Esophagus squamous epithelium (tissue), 5 donors: ENCODE measurements at regions not wholly inside any gene's neighbourhood (a gene's known extent, or its start where the extent isn't known, plus 50 kb on each side); places are given as distances from the start of the nearest gene placed in this dataset.

Source experiments
- DNase-seq: peaks from one replicate; lab custom pipeline; 2025; lab: John Stamatoyannopoulos, UW
- H3K27ac ChIP-seq, 4 donors: fragments of 200-600 bp; sonication (generic); one replicate each; pipeline ENCODE4 v1.5.1; 2016 to 2019; ENCODE audit warnings: mild to moderate bottlenecking in 1 of 4
- H3K27me3 ChIP-seq, 4 donors: fragments of 200-600 bp; sonication (generic); 1 replicate in 3 of 4; 2 replicates in 1 of 4; pipeline versions ENCODE4 v1.5.1 to v1.6.0; 2017 to 2021; ENCODE audit warnings: antibody characterized with exemption in 1 of 4
- H3K36me3 ChIP-seq, 3 donors: fragments of 200-600 bp; sonication (generic); one replicate each; pipeline ENCODE4 v1.5.1; 2016 to 2019
- H3K4me1 ChIP-seq, 3 donors: fragments of 200-600 bp; sonication (generic); one replicate each; pipeline ENCODE4 v1.5.1; 2017 to 2019
- H3K4me3 ChIP-seq, 4 donors: fragments of 200-600 bp; sonication (generic); 1 replicate in 3 of 4; 2 replicates in 1 of 4; pipeline ENCODE4 v1.5.1; 2016 to 2019; ENCODE audit warnings: mild to moderate bottlenecking in 2 of 4, moderate library complexity in 1 of 4
- H3K9me3 ChIP-seq, 3 donors: fragments of 200-600 bp; sonication (generic); one replicate each; pipeline ENCODE4 v1.5.1; 2016 to 2019
- CTCF ChIP-seq, 6 experiments: fragments of 450-650 bp in 4 of 6; fragments of 200-600 bp in 2 of 6; sonication (generic) in 2 of 6; IDR thresholded peaks; one replicate each; pipeline ENCODE4 v1.5.1; 2016 to 2019; ENCODE audit warnings: antibody characterized with exemption in 6 of 6, mild to moderate bottlenecking in 4 of 6, moderate library complexity in 4 of 6
- POLR2A ChIP-seq, 4 donors: fragments of 450-650 bp; IDR thresholded peaks; one replicate each; pipeline ENCODE4 v1.6.1; 2017; ENCODE audit warnings: antibody characterized with exemption in 4 of 4, mild to moderate bottlenecking in 4 of 4, moderate library complexity in 3 of 4
- WGBS, 2 donors: methylation state at CpG; one replicate each; pipeline ENCODE4 v1.1.5; 2018; 5-methylcytosine and 5-hydroxymethylcytosine counted together
- intact Hi-C: fragments of 100-400 bp; cut with DNase I; formaldehyde crosslinking; loops from one replicate; pipeline ENCODE4 v1.15.0; 2022
- donor health status: DM: yes; HTN: yes; CAD: no.

GRCh38 chr6:40082278-40083043, 148.2 kb upstream of the MOCS1 start:
- H3K4me3 ChIP-seq = no peak overlapping the region
- peaks cover 0 to 5% (median 0%) of the 10 kb centered on the region in 4 donors for H3K27me3 ChIP-seq
- no peak for DNase-seq
- no peaks in the 10 kb centered on the region for H3K9me3 ChIP-seq
- 45 to 51% methylated on average over 5 to 6 of the region's 6 CpGs for WGBS, 2 donors
- no peak overlapping the region for H3K27ac ChIP-seq
- H3K4me1 ChIP-seq = peaks cover 0 to 3% (median under 1%) of the 10 kb centered on the region in 3 donors
- H3K36me3 ChIP-seq = no peaks in the 10 kb centered on the region
- intact Hi-C loops = no loop called here
- TF ChIP-seq CTCF (IDR thresholded peaks at IDR 0.05) = no peak
- no peak for TF ChIP-seq POLR2A (IDR thresholded peaks at IDR 0.05)

- Histone ChIP-seq H3K36me3 (no peaks in the 10 kb centered on the region), H3K27ac (no peak overlapping the region), H3K4me3 (no peak overlapping the region), H3K27me3 (peaks cover 0 to 5% (median 0%) of the 10 kb centered on the region in 4 donors), H3K4me1 (peaks cover 10 to 35% (median 13%) of the 10 kb centered on the region in 3 donors), H3K9me3 (no peaks in the 10 kb centered on the region)
- TF ChIP-seq CTCF (IDR thresholded peaks at IDR 0.05) (no peak), POLR2A (IDR thresholded peaks at IDR 0.05) (no peak)
- intact Hi-C loops = no loop called here
- DNase-seq = no peak
- 54 to 59% methylated on average over 2 of the region's 2 CpGs for WGBS, 2 donors
Observed at GRCh38 chr6:40077736-40078135, 143.5 kb upstream of the MOCS1 start.

- Histone ChIP-seq H3K9me3 (no peaks in the 10 kb centered on the region), H3K27ac (no peak overlapping the region), H3K4me1 (peaks cover 10 to 35% (median 13%) of the 10 kb centered on the region in 3 donors), H3K36me3 (no peaks in the 10 kb centered on the region), H3K27me3 (peaks cover 0 to 5% (median 0%) of the 10 kb centered on the region in 4 donors), H3K4me3 (no peak overlapping the region)
- WGBS, 2 donors = 56 to 60% methylated on average over 2 of the region's 2 CpGs
- intact Hi-C loops = no loop called here
- TF ChIP-seq CTCF (IDR thresholded peaks at IDR 0.05) (no peak), POLR2A (IDR thresholded peaks at IDR 0.05) (no peak)
- DNase-seq = no peak
Observed at GRCh38 chr6:40077315-40077714, 143.1 kb upstream of the MOCS1 start.

GRCh38 chr6:40075056-40075590, 140.9 kb upstream of the MOCS1 start:
- peak overlapping the region; percentile 34 to 76 (median 74) for H3K27ac ChIP-seq
- H3K4me1 ChIP-seq = peaks cover 10 to 40% (median 13%) of the 10 kb centered on the region in 3 donors
- no peak overlapping the region for H3K4me3 ChIP-seq
- TF ChIP-seq CTCF (IDR thresholded peaks at IDR 0.05) (no peak), POLR2A (IDR thresholded peaks at IDR 0.05) (no peak)
- H3K36me3 ChIP-seq = no peaks in the 10 kb centered on the region
- 56 to 67% methylated on average over 1 of the region's 1 CpG for WGBS, 2 donors
- no peaks in the 10 kb centered on the region for H3K9me3 ChIP-seq
- intact Hi-C loops = no loop called here
- H3K27me3 ChIP-seq = peaks cover 0 to 5% (median 0%) of the 10 kb centered on the region in 4 donors
- no peak for DNase-seq
